Stimulated activated CD4-positive, alpha-beta T cell treated with anti-CD3 and anti-CD28 coated beads, TNF-alpha, amount 100 ng/mL, for 4 hours (primary cell): ENCODE measurements at regions not wholly inside any gene's neighbourhood (a gene's known extent, or its start where the extent isn't known, plus 50 kb on each side); places are given as distances from the start of the nearest gene placed in this dataset.

Experiments used
- DNase-seq, 3 experiments: peaks; one replicate each; pipeline ENCODE4 v3.0.0-alpha.2; 2020; ENCODE audit warnings: low read depth in 3 of 3

GRCh38 chr10:111440501-111440900, 363.7 kb downstream of the ADRA2A start:
- no peak for DNase-seq

GRCh38 chr10:111445667-111446066, 368.8 kb downstream of the ADRA2A start:
- no peak for DNase-seq

GRCh38 chr10:111446966-111447365, 370.1 kb downstream of the ADRA2A start:
- DNase-seq, result no peak

GRCh38 chr10:111452153-111452552, 375.3 kb downstream of the ADRA2A start:
- DNase-seq, result no peak

- no peak for DNase-seq
Measured at GRCh38 chr10:111455776-111456426, 379.1 kb downstream of the ADRA2A start.

GRCh38 chr10:111458256-111458655, 381.4 kb downstream of the ADRA2A start:
- DNase-seq, result no peak

- no peak for DNase-seq
Measured at GRCh38 chr10:111459967-111460366, 383.1 kb downstream of the ADRA2A start.

GRCh38 chr10:111472445-111472844, 395.6 kb downstream of the ADRA2A start:
- no peak for DNase-seq

- no peak for DNase-seq
Measured at GRCh38 chr10:111473361-111473760, 396.5 kb downstream of the ADRA2A start.

GRCh38 chr10:111474786-111475185, 398.0 kb downstream of the ADRA2A start:
- DNase-seq, result no peak

- DNase-seq, result no peak
Measured at GRCh38 chr10:111475720-111476119, 398.9 kb downstream of the ADRA2A start.

- DNase-seq, result no peak
Measured at GRCh38 chr10:111478651-111479050, 401.8 kb downstream of the ADRA2A start.

GRCh38 chr10:111479966-111480365, 403.1 kb downstream of the ADRA2A start:
- no peak for DNase-seq

- no peak for DNase-seq
Measured at GRCh38 chr10:111481261-111481826, 404.5 kb downstream of the ADRA2A start.

- DNase-seq, result no peak
Measured at GRCh38 chr10:111481866-111482265, 405.0 kb downstream of the ADRA2A start.

- no peak for DNase-seq
Measured at GRCh38 chr10:111482621-111483216, 405.9 kb downstream of the ADRA2A start.

GRCh38 chr10:111485767-111486166, 408.9 kb downstream of the ADRA2A start:
- DNase-seq, result no peak

- DNase-seq, result no peak
Measured at GRCh38 chr10:111486346-111486745, 409.5 kb downstream of the ADRA2A start.

- no peak for DNase-seq
Measured at GRCh38 chr10:111488668-111489067, 411.8 kb downstream of the ADRA2A start.

- DNase-seq, result no peak
Measured at GRCh38 chr10:111491154-111491553, 414.3 kb downstream of the ADRA2A start.

- no peak for DNase-seq
Measured at GRCh38 chr10:111493024-111493625, 416.3 kb downstream of the ADRA2A start.

GRCh38 chr10:111498560-111498959, 421.7 kb downstream of the ADRA2A start:
- no peak for DNase-seq

GRCh38 chr10:111504376-111504775, 427.5 kb downstream of the ADRA2A start:
- no peak for DNase-seq
